GM13977 (cell line): ENCODE measurements at regions not wholly inside any gene's neighbourhood (a gene's known extent, or its start where the extent isn't known, plus 50 kb on each side); places are given as distances from the start of the nearest gene placed in this dataset.

Experiments used
- DNase-seq: peaks from one replicate; pipeline ENCODE4 v3.0.0; 2012; ENCODE audit warnings: low spot score
- CTCF ChIP-seq: IDR thresholded peaks from 2 replicates; pipeline ENCODE4 v1.5.1; 2012; ENCODE audit warnings: mild to moderate bottlenecking, control low read depth; ENCODE audit not compliant: insufficient read depth; ENCODE audit errors: extremely low read depth, missing control alignments
- in situ Hi-C: fragments of 300-500 bp; cut with MboI; formaldehyde crosslinking; loops from one replicate; pipeline ENCODE4 v1.12.0; 2022; ENCODE audit warnings: low sequenced_read_pairs, low pct_unique_long_range_greater_than_20kb, mixed read lengths, inconsistent platforms; ENCODE audit not compliant: unreplicated experiment

- no peak for TF ChIP-seq CTCF
- in situ Hi-C loops, result no loop called here
- DNase-seq, result no peak
These were observed 113.4 kb downstream of the GADD45G start for GRCh38 chr9:89718176-89718575.

GRCh38 chr9:89718651-89719050 is 113.8 kb downstream of the GADD45G start:
- no peak for DNase-seq
- in situ Hi-C loops, result no loop called here
- TF ChIP-seq CTCF, result no peak

- no peak for DNase-seq
- in situ Hi-C loops, result no loop called here
- TF ChIP-seq CTCF, result no peak
These were observed 114.4 kb downstream of the GADD45G start for GRCh38 chr9:89719202-89719601.

- in situ Hi-C loops, result no loop called here
- no peak for TF ChIP-seq CTCF
- no peak for DNase-seq
These were observed 115.9 kb downstream of the GADD45G start for GRCh38 chr9:89720696-89721175.

GRCh38 chr9:89721176-89721700 is 116.4 kb downstream of the GADD45G start:
- in situ Hi-C loops, result no loop called here
- no peak for TF ChIP-seq CTCF
- no peak for DNase-seq

GRCh38 chr9:89721971-89722530 is 117.2 kb downstream of the GADD45G start:
- no peak for TF ChIP-seq CTCF
- no peak for DNase-seq
- in situ Hi-C loops, result no loop called here

- no peak for TF ChIP-seq CTCF
- in situ Hi-C loops, result no loop called here
- no peak for DNase-seq
These were observed 117.9 kb downstream of the GADD45G start for GRCh38 chr9:89722712-89723111.
